ENCODE measurements at regions not wholly inside any gene's neighbourhood (a gene's known extent, or its start where the extent isn't known, plus 50 kb on each side); places are given as distances from the start of the nearest gene placed in this dataset.

- no peak for TF ChIP-seq POLR2A (IDR thresholded peaks at IDR 0.05)
- no peak for TF ChIP-seq CTCF (IDR thresholded peaks at IDR 0.05)
Observed at GRCh38 chr17:33945646-33946546, 309.2 kb upstream of the CCL2 start.
